Gastroesophageal sphincter (tissue), 3 donors: ENCODE measurements at regions not wholly inside any gene's neighbourhood (a gene's known extent, or its start where the extent isn't known, plus 50 kb on each side); places are given as distances from the start of the nearest gene placed in this dataset.

Experiments
- CTCF ChIP-seq, 4 experiments: fragments of 200-600 bp in 2 of 4; fragments of 450-650 bp in 2 of 4; sonication (generic) in 1 of 4; IDR thresholded peaks; one replicate each; pipeline ENCODE4 v1.5.1; 2017 to 2019; ENCODE audit warnings: antibody characterized with exemption in 4 of 4, mild to moderate bottlenecking in 2 of 4, moderate library complexity in 2 of 4
- POLR2AphosphoS5 ChIP-seq: sonication (generic); formaldehyde crosslinking; IDR thresholded peaks from one replicate; pipeline ENCODE4 v1.6.1; 2017; ENCODE audit warnings: antibody characterized with exemption

- no peak for TF ChIP-seq CTCF (IDR thresholded peaks at IDR 0.05)
- no peak for TF ChIP-seq POLR2AphosphoS5
Observed at GRCh38 chr2:5911718-5912117, 219.5 kb downstream of the SOX11 start.
